Mesendoderm (in vitro differentiated cells): ENCODE measurements at regions not wholly inside any gene's neighbourhood (a gene's known extent, or its start where the extent isn't known, plus 50 kb on each side); places are given as distances from the start of the nearest gene placed in this dataset.

ENCODE experiments used
- DNase-seq: peaks from one replicate; pipeline ENCODE4 v3.0.0; 2013
- H2AK5ac ChIP-seq: 2 replicates; pipeline ENCODE4 v1.6.1; 2013; ENCODE audit warnings: low read length, inconsistent platforms
- H2BK120ac ChIP-seq: 2 replicates; pipeline ENCODE4 v1.6.1; 2013; ENCODE audit warnings: low read depth, mild to moderate bottlenecking, low read length, moderate library complexity, mixed read lengths
- H2BK15ac ChIP-seq: replicated peaks from 2 replicates; pipeline ENCODE4 v1.6.1; 2013; ENCODE audit warnings: low read depth, mild to moderate bottlenecking, moderate library complexity
- H2BK5ac ChIP-seq: 2 replicates; pipeline ENCODE4 v1.6.1; 2013; ENCODE audit warnings: low read length, inconsistent platforms
- H3K18ac ChIP-seq: 2 replicates; pipeline ENCODE4 v1.6.1; 2013; ENCODE audit warnings: mild to moderate bottlenecking, low read length, mixed read lengths
- H3K23ac ChIP-seq: one replicate; pipeline ENCODE4 v1.6.1; 2013; ENCODE audit warnings: low read length
- H3K27ac ChIP-seq: 2 replicates; pipeline ENCODE4 v1.5.1; 2013; ENCODE audit warnings: low read depth, mild to moderate bottlenecking, inconsistent platforms, low read length, moderate library complexity
- H3K27me3 ChIP-seq: 2 replicates; pipeline ENCODE4 v1.6.1; 2013; ENCODE audit warnings: low read length, control low read depth, mild to moderate bottlenecking, inconsistent platforms; ENCODE audit not compliant: insufficient read depth, poor library complexity
- H3K36me3 ChIP-seq: 2 replicates; pipeline ENCODE4 v1.6.1; 2013; ENCODE audit warnings: low read length, inconsistent platforms; ENCODE audit not compliant: control insufficient read depth, insufficient read depth
- H3K4ac ChIP-seq: one replicate; pipeline ENCODE4 v1.6.1; 2013; ENCODE audit warnings: low read depth, mild to moderate bottlenecking, low read length, moderate library complexity
- H3K4me1 ChIP-seq: 2 replicates; pipeline ENCODE4 v1.6.1; 2013; ENCODE audit warnings: low read depth, low read length, inconsistent platforms; ENCODE audit not compliant: control insufficient read depth
- H3K4me2 ChIP-seq: 2 replicates; pipeline ENCODE4 v1.6.1; 2013; ENCODE audit warnings: low read length
- H3K4me3 ChIP-seq: 2 replicates; pipeline ENCODE4 v1.5.1; 2013; ENCODE audit warnings: mild to moderate bottlenecking, low read length
- H3K56ac ChIP-seq: one replicate; pipeline ENCODE4 v1.6.1; 2013; ENCODE audit warnings: low read length
- H3K79me1 ChIP-seq: 2 replicates; pipeline ENCODE4 v1.6.1; 2013; ENCODE audit warnings: low read length, inconsistent platforms
- H3K79me2 ChIP-seq: 2 replicates; pipeline ENCODE4 v1.6.1; 2013; ENCODE audit warnings: mild to moderate bottlenecking, low read length; ENCODE audit not compliant: control insufficient read depth, insufficient read depth
- H3K9ac ChIP-seq: 2 replicates; pipeline ENCODE4 v1.6.1; 2013; ENCODE audit warnings: low read length, inconsistent platforms
- H4K5ac ChIP-seq: one replicate; pipeline ENCODE4 v1.6.1; 2013; ENCODE audit warnings: low read length
- H4K8ac ChIP-seq: one replicate; pipeline ENCODE4 v1.6.1; 2013; ENCODE audit warnings: low read depth, mild to moderate bottlenecking, control low read depth, low read length, moderate library complexity
- WGBS: extraction: QIAGEN DNeasy Blood & Tissue Kit; methylation state at CpG from one replicate; pipeline ENCODE4 v1.1.7; 2013; ENCODE audit warnings: low lambda C conversion rate, missing lambda C conversion rate; ENCODE audit not compliant: insufficient coverage; ENCODE audit errors: extremely low coverage; 5-methylcytosine and 5-hydroxymethylcytosine counted together

- Histone ChIP-seq H4K8ac (no peak overlapping the region), H3K4me1 (no peaks in the 10 kb centered on the region)
These were observed 317.6 kb upstream of the CNKSR2 start for GRCh38 chrX:21056622-21057021.

GRCh38 chrX:21047034-21047455, 327.2 kb upstream of the CNKSR2 start:
- DNase-seq = peak; percentile 23
- Histone ChIP-seq H3K23ac (no peak overlapping the region), H2AK5ac (no peak overlapping the region), H2BK15ac (no peak overlapping the region), H3K56ac (no peak overlapping the region), H2BK120ac (no peak overlapping the region), H4K8ac (no peak overlapping the region), H3K27me3 (no peaks in the 10 kb centered on the region), H3K36me3 (no peaks in the 10 kb centered on the region), H3K79me1 (no peaks in the 10 kb centered on the region), H3K4me3 (no peak overlapping the region), H3K9ac (no peak overlapping the region), H3K79me2 (no peaks in the 10 kb centered on the region), H3K4ac (no peak overlapping the region), H2BK5ac (no peak overlapping the region), H3K18ac (no peak overlapping the region), H3K4me2 (no peak overlapping the region), H3K4me1 (no peaks in the 10 kb centered on the region), H4K5ac (no peak overlapping the region), H3K27ac (no peak overlapping the region)
- no CpG with 5 or more reads among the region's 2 CpGs for WGBS

More at GRCh38 chrX:21056622-21057021, 317.6 kb upstream of the CNKSR2 start:
- H3K9ac ChIP-seq = no peak overlapping the region
- H2AK5ac ChIP-seq = no peak overlapping the region
- no peak overlapping the region for H3K56ac ChIP-seq
- no peak overlapping the region for H4K5ac ChIP-seq
- no peaks in the 10 kb centered on the region for H3K79me2 ChIP-seq
- H2BK5ac ChIP-seq = no peak overlapping the region
- no peak overlapping the region for H3K4me2 ChIP-seq
- H3K79me1 ChIP-seq = no peaks in the 10 kb centered on the region
- H3K4me3 ChIP-seq = no peak overlapping the region
- no peak for DNase-seq
- no peak overlapping the region for H3K4ac ChIP-seq
- H3K36me3 ChIP-seq = no peaks in the 10 kb centered on the region
- no peak overlapping the region for H2BK120ac ChIP-seq
- no peak overlapping the region for H3K18ac ChIP-seq
- WGBS = no CpG with 5 or more reads among the region's 2 CpGs
- H3K23ac ChIP-seq = no peak overlapping the region
- H3K27ac ChIP-seq = no peak overlapping the region
- no peak overlapping the region for H2BK15ac ChIP-seq
- H3K27me3 ChIP-seq = no peaks in the 10 kb centered on the region

- 100% methylated on average over 1 of the region's 2 CpGs for WGBS
- H3K4me3 ChIP-seq = no peak overlapping the region
- H4K5ac ChIP-seq = no peak overlapping the region
- H3K36me3 ChIP-seq = no peaks in the 10 kb centered on the region
- H4K8ac ChIP-seq = no peak overlapping the region
- no peak overlapping the region for H3K27ac ChIP-seq
- no peak overlapping the region for H2BK120ac ChIP-seq
- H2BK5ac ChIP-seq = no peak overlapping the region
- no peak overlapping the region for H3K9ac ChIP-seq
- no peaks in the 10 kb centered on the region for H3K4me1 ChIP-seq
- DNase-seq = no peak
- H3K18ac ChIP-seq = no peak overlapping the region
- H2BK15ac ChIP-seq = no peak overlapping the region
- no peak overlapping the region for H3K56ac ChIP-seq
- no peaks in the 10 kb centered on the region for H3K79me2 ChIP-seq
- no peak overlapping the region for H3K4me2 ChIP-seq
- no peak overlapping the region for H3K23ac ChIP-seq
- no peaks in the 10 kb centered on the region for H3K79me1 ChIP-seq
- no peak overlapping the region for H2AK5ac ChIP-seq
- no peaks in the 10 kb centered on the region for H3K27me3 ChIP-seq
- no peak overlapping the region for H3K4ac ChIP-seq
These were observed 359.9 kb upstream of the CNKSR2 start for GRCh38 chrX:21014326-21014725.

GRCh38 chrX:21004835-21005234, 369.4 kb upstream of the CNKSR2 start:
- Histone ChIP-seq H2AK5ac (no peak overlapping the region), H2BK5ac (no peak overlapping the region), H3K79me1 (no peaks in the 10 kb centered on the region), H4K5ac (no peak overlapping the region), H3K9ac (no peak overlapping the region), H2BK120ac (no peak overlapping the region), H3K79me2 (no peaks in the 10 kb centered on the region), H3K36me3 (no peaks in the 10 kb centered on the region), H4K8ac (no peak overlapping the region), H3K4me3 (no peak overlapping the region), H3K27ac (no peak overlapping the region), H3K56ac (no peak overlapping the region), H3K27me3 (no peaks in the 10 kb centered on the region), H3K4me1 (no peaks in the 10 kb centered on the region), H3K23ac (no peak overlapping the region), H3K4ac (no peak overlapping the region), H3K18ac (no peak overlapping the region), H2BK15ac (no peak overlapping the region), H3K4me2 (no peak overlapping the region)
- WGBS = no CpG with 5 or more reads among the region's 2 CpGs
- no peak for DNase-seq

GRCh38 chrX:20995829-20996228, 378.4 kb upstream of the CNKSR2 start:
- DNase-seq = peak; percentile 10
- no peak overlapping the region for H3K18ac ChIP-seq
- no peak overlapping the region for H2BK15ac ChIP-seq
- no peak overlapping the region for H3K27ac ChIP-seq
- no peak overlapping the region for H2BK5ac ChIP-seq
- no peak overlapping the region for H3K56ac ChIP-seq
- no peak overlapping the region for H4K5ac ChIP-seq
- no peaks in the 10 kb centered on the region for H3K36me3 ChIP-seq
- no peak overlapping the region for H3K9ac ChIP-seq
- no peaks in the 10 kb centered on the region for H3K27me3 ChIP-seq
- no CpG with 5 or more reads among the region's 2 CpGs for whole genome bisulfite sequencing
- H2AK5ac ChIP-seq = no peak overlapping the region
- H2BK120ac ChIP-seq = no peak overlapping the region
- H3K79me2 ChIP-seq = no peaks in the 10 kb centered on the region
- no peak overlapping the region for H3K4ac ChIP-seq
- no peak overlapping the region for H3K4me3 ChIP-seq
- no peaks in the 10 kb centered on the region for H3K79me1 ChIP-seq
- no peak overlapping the region for H3K4me2 ChIP-seq
- H3K4me1 ChIP-seq = no peaks in the 10 kb centered on the region
- H4K8ac ChIP-seq = no peak overlapping the region
- no peak overlapping the region for H3K23ac ChIP-seq

- no peaks in the 10 kb centered on the region for H3K79me1 ChIP-seq
- H3K4me1 ChIP-seq = no peaks in the 10 kb centered on the region
- no peak overlapping the region for H4K8ac ChIP-seq
- no peak overlapping the region for H3K4ac ChIP-seq
- H3K18ac ChIP-seq = no peak overlapping the region
- H2BK5ac ChIP-seq = no peak overlapping the region
- H2AK5ac ChIP-seq = no peak overlapping the region
- H3K36me3 ChIP-seq = no peaks in the 10 kb centered on the region
- no peak overlapping the region for H3K56ac ChIP-seq
- H2BK120ac ChIP-seq = no peak overlapping the region
- no peak overlapping the region for H3K27ac ChIP-seq
- no peak overlapping the region for H2BK15ac ChIP-seq
- H3K9ac ChIP-seq = no peak overlapping the region
- DNase-seq = no peak
- no peaks in the 10 kb centered on the region for H3K79me2 ChIP-seq
- H3K23ac ChIP-seq = no peak overlapping the region
- H3K27me3 ChIP-seq = no peaks in the 10 kb centered on the region
- H3K4me2 ChIP-seq = no peak overlapping the region
- no peak overlapping the region for H4K5ac ChIP-seq
- no peak overlapping the region for H3K4me3 ChIP-seq
- WGBS = no CpG with 5 or more reads among the region's 3 CpGs
These were observed 384.9 kb upstream of the CNKSR2 start for GRCh38 chrX:20989361-20989760.
